Osteoblast (primary cell): ENCODE measurements at regions not wholly inside any gene's neighbourhood (a gene's known extent, or its start where the extent isn't known, plus 50 kb on each side); places are given as distances from the start of the nearest gene placed in this dataset.

Experiments used
- DNase-seq: peaks from one replicate; pipeline ENCODE4 v3.0.0; 2011; ENCODE audit warnings: low spot score, mixed read lengths; ENCODE audit not compliant: insufficient read length; ENCODE audit errors: missing footprints
- H2AFZ ChIP-seq: 2 replicates; pipeline ENCODE4 v1.6.0; 2011; ENCODE audit warnings: mild to moderate bottlenecking, low read length
- H3K27ac ChIP-seq: 2 replicates; pipeline ENCODE4 v1.5.1; 2011; ENCODE audit warnings: mild to moderate bottlenecking, low read depth, low read length, moderate library complexity
- H3K27me3 ChIP-seq: 2 replicates; pipeline ENCODE4 v1.6.0; 2012; ENCODE audit warnings: mild to moderate bottlenecking, control low read depth, inconsistent platforms, low read length, moderate library complexity; ENCODE audit not compliant: insufficient read depth
- H3K36me3 ChIP-seq: 2 replicates; pipeline ENCODE4 v1.5.1; 2011; ENCODE audit warnings: mild to moderate bottlenecking, low read length, control low read depth, moderate library complexity; ENCODE audit not compliant: insufficient read depth
- H3K4me1 ChIP-seq: 2 replicates; pipeline ENCODE4 v1.5.1; 2011; ENCODE audit warnings: mild to moderate bottlenecking, low read length, control low read depth, moderate library complexity; ENCODE audit not compliant: insufficient read depth
- H3K4me2 ChIP-seq: 2 replicates; pipeline ENCODE4 v1.6.0; 2011; ENCODE audit warnings: mild to moderate bottlenecking, low read length; ENCODE audit not compliant: insufficient read depth
- H3K4me3 ChIP-seq: fragments of 200-600 bp; sonication (generic); 3 replicates; pipeline ENCODE4 v1.5.1; 2012; ENCODE audit warnings: mild to moderate bottlenecking, low read length, inconsistent platforms; ENCODE audit not compliant: insufficient read depth
- H3K79me2 ChIP-seq: 2 replicates; pipeline ENCODE4 v1.6.0; 2012; ENCODE audit warnings: mild to moderate bottlenecking, low read length, control low read depth, inconsistent platforms; ENCODE audit not compliant: insufficient read depth
- H3K9me3 ChIP-seq: 2 replicates; pipeline ENCODE4 v1.5.1; 2011; ENCODE audit warnings: low read depth, low read length, control low read depth
- H4K20me1 ChIP-seq: 2 replicates; pipeline ENCODE4 v1.6.0; 2012; ENCODE audit warnings: mild to moderate bottlenecking, low read length, control low read depth; ENCODE audit not compliant: insufficient read depth
- CTCF ChIP-seq: IDR thresholded peaks from 2 replicates; pipeline ENCODE4 v1.5.1; 2011; ENCODE audit warnings: mild to moderate bottlenecking, low read depth, low read length, moderate library complexity; ENCODE audit errors: extremely low read depth

GRCh38 chrX:20382518-20383297, 116.0 kb upstream of the RPS6KA3 start:
- Histone ChIP-seq H3K36me3 (no peaks in the 10 kb centered on the region), H3K4me1 (peaks cover 3% of the 10 kb centered on the region), H3K27ac (no peak overlapping the region), H2AFZ (no peak overlapping the region), H3K4me2 (no peak overlapping the region), H3K4me3 (no peak overlapping the region), H3K9me3 (no peaks in the 10 kb centered on the region), H4K20me1 (no peaks in the 10 kb centered on the region), H3K79me2 (no peaks in the 10 kb centered on the region), H3K27me3 (no peaks in the 10 kb centered on the region)
- DNase-seq, result no peak
- TF ChIP-seq CTCF, result no peak

GRCh38 chrX:20382082-20382481, 115.4 kb upstream of the RPS6KA3 start:
- TF ChIP-seq CTCF, result no peak

GRCh38 chrX:20378233-20378920, 111.7 kb upstream of the RPS6KA3 start:
- no peaks in the 10 kb centered on the region for H3K79me2 ChIP-seq
- peak overlapping the region; percentile 23 for H3K4me2 ChIP-seq
- H3K27me3 ChIP-seq, result no peaks in the 10 kb centered on the region
- peaks cover 3% of the 10 kb centered on the region for H3K4me1 ChIP-seq
- no peaks in the 10 kb centered on the region for H3K36me3 ChIP-seq
- no peaks in the 10 kb centered on the region for H4K20me1 ChIP-seq
- H2AFZ ChIP-seq, result no peak overlapping the region
- peak; percentile 59 for DNase-seq
- no peak for TF ChIP-seq CTCF
- no peak overlapping the region for H3K27ac ChIP-seq
- H3K9me3 ChIP-seq, result no peaks in the 10 kb centered on the region
- H3K4me3 ChIP-seq, result no peak overlapping the region

More at GRCh38 chrX:20382082-20382481, 115.4 kb upstream of the RPS6KA3 start:
- Histone ChIP-seq H3K9me3 (no peaks in the 10 kb centered on the region), H2AFZ (no peak overlapping the region), H4K20me1 (no peaks in the 10 kb centered on the region), H3K27ac (no peak overlapping the region), H3K36me3 (no peaks in the 10 kb centered on the region), H3K4me3 (no peak overlapping the region), H3K4me1 (peaks cover 3% of the 10 kb centered on the region), H3K4me2 (no peak overlapping the region), H3K79me2 (no peaks in the 10 kb centered on the region), H3K27me3 (no peaks in the 10 kb centered on the region)
- no peak for DNase-seq

GRCh38 chrX:20374900-20375438, 108.3 kb upstream of the RPS6KA3 start:
- Histone ChIP-seq H3K27me3 (no peaks in the 10 kb centered on the region), H3K4me1 (peaks cover 6% of the 10 kb centered on the region), H3K36me3 (no peaks in the 10 kb centered on the region), H3K4me2 (no peak overlapping the region), H3K9me3 (no peaks in the 10 kb centered on the region), H3K27ac (no peak overlapping the region), H3K4me3 (no peak overlapping the region), H4K20me1 (no peaks in the 10 kb centered on the region), H2AFZ (no peak overlapping the region), H3K79me2 (no peaks in the 10 kb centered on the region)
- DNase-seq, result no peak
- no peak for TF ChIP-seq CTCF
